Superior temporal gyrus (tissue), 1 donor: ENCODE measurements at regions not wholly inside any gene's neighbourhood (a gene's known extent, or its start where the extent isn't known, plus 50 kb on each side); places are given as distances from the start of the nearest gene placed in this dataset.

Source experiments
- DNase-seq: peaks from one replicate; pipeline ENCODE4 v3.0.0-alpha.2; 2016; ENCODE audit errors: extremely low spot score

DNA sequence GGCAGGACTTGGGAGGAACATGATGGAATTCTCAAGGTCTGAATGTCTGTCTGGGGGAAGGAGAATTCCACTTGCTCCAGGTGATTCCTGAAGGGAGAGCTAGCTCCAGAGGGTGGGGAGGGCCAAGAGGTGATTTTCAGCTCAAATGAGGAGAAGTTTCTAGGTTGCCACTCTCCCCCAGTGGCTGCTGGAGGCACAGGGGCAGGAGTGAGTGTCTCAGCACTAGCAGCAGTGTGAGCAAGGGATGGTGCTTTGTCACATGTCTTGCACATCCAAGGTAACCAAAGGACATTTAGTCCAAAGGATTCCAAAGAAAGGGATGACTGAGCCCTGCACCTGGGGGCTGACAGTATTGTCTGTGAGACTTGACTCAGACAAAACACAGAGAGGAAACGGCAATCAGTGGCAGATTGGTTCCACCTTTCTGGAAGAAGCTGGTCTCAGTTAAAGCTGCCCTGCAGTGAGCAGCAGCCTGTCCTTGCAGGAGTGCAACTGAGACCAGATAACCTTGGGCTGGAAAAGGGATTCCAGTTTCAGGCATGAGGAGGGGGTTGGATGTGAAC is 51.2 kb upstream of the PCBD1 start:
- no peak for DNase-seq

- DNase-seq = no peak
Measured at GRCh38 chr10:70940834-70941568, 52.6 kb upstream of the PCBD1 start.

DNA sequence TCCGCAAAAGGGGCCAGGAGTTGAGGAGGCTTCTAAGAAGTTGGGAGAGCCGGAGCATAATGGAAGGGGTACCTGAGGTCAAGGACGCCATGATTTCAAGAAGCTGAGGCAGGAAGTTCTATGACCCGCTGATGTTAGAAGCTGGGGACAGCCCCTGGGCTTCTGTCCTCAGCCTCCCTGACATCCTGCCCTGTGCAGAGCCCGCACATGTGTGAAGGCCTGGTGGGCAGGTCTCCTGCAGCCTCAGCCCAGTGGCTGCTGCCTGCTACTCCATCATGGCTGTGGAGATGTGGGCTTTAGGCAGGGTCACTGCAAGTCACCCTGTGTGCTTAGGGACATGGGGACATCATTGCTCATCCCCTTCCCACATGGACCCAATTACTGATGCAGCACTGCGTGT is 53.8 kb upstream of the PCBD1 start:
- DNase-seq = no peak

DNA sequence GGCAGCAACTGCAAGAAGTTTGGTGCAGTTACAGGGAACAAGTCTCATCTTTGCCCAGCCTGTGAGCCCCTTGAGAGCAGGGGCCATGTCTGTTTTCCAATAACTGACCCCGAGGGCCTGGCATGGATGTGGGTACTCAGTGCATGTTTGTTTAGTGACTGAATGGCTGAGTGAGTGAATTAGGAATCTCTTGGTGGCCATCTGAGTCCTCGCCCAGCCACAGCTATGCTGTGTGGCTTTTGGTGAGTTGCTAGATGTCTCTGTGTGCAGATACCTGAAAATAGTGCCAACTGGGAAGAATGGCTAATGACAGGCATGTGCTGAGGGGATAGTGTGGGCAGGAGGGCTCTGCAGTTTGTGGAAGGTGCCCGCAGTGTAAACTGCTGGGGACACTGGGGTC is 54.4 kb upstream of the PCBD1 start:
- no peak for DNase-seq

GRCh38 chr10:70943249-70943648 is 54.9 kb upstream of the PCBD1 start:
- no peak for DNase-seq

- no peak for DNase-seq
Measured at GRCh38 chr10:70943841-70944466, 55.6 kb upstream of the PCBD1 start.

- DNase-seq = no peak
Measured at GRCh38 chr10:70950037-70950436, 61.7 kb upstream of the PCBD1 start.

- DNase-seq = no peak
Measured at GRCh38 chr10:70950801-70951200, 62.4 kb upstream of the PCBD1 start.

DNA sequence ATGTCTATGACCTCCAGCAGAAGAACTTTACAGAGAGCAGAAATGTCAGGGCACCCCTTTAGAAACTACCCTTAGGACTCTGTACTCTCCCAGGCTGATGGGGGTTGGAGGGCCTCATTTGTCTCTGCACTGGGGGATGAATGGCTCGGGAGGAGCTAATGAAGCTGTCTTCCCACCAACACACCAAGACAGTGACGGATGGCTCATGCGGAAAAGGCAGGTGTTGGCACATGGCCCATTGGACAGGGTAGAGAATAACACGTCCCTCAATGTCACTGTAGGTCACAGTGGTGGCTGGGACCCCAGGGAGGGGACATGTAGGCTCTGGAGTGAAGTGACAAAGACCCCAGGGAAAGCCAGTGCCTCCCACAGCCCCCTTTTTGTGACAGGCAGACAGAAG is 64.0 kb upstream of the PCBD1 start:
- DNase-seq = no peak

- no peak for DNase-seq
Measured at GRCh38 chr10:70952921-70953320, 64.6 kb upstream of the PCBD1 start.

- DNase-seq = no peak
Measured at GRCh38 chr10:70954381-70955176, 66.2 kb upstream of the PCBD1 start.

- DNase-seq = no peak
Measured at GRCh38 chr10:70956029-70956759, 67.8 kb upstream of the PCBD1 start.

GRCh38 chr10:70958396-70958795 is 70.0 kb upstream of the PCBD1 start:
- DNase-seq = no peak

- no peak for DNase-seq
Measured at GRCh38 chr10:70960316-70960715, 72.0 kb upstream of the PCBD1 start.

DNA sequence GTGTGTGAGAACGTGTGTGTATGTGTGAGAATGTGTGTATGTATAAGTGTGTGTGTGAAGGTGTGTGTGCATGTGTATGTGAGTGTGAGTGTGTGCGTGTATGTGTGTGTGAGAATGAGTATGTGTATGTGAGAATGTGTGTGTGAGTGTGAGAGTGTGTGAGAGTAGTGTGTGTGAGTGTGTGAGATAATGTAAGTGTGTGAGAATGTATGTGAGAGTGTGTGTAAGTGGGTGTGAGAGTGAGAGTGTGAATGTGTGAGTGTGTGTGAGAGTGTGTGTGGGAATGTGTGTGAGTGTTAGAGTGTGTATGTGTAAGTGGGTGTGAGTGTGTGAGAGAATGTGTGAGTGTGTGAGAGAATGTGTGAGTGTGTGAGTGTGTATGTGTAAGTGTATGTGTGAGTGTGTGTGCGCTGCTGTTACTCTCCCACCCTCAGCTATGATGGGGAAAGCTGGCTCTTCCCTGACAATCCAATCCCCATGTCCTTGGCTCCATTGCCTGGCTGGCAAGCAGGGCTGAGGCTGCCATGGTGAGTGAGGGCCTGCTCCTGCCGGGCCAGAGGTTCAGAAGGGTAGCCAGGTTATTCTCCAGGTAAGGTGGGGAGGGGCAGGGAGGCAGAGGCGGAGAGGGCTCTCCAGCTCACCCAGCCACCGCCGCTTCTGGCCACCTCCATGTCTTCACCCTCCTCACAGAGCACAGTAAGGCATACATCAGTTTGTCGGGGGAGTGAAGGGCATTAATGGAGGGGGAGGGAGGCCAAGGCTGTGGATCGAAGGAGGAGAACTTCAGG is 72.6 kb upstream of the PCBD1 start:
- no peak for DNase-seq

- no peak for DNase-seq
Measured at GRCh38 chr10:70962686-70963085, 74.3 kb upstream of the PCBD1 start.

GRCh38 chr10:70963271-70963670 is 74.9 kb upstream of the PCBD1 start:
- no peak for DNase-seq

- DNase-seq = no peak
Measured at GRCh38 chr10:70964245-70964644, 75.9 kb upstream of the PCBD1 start.

DNA sequence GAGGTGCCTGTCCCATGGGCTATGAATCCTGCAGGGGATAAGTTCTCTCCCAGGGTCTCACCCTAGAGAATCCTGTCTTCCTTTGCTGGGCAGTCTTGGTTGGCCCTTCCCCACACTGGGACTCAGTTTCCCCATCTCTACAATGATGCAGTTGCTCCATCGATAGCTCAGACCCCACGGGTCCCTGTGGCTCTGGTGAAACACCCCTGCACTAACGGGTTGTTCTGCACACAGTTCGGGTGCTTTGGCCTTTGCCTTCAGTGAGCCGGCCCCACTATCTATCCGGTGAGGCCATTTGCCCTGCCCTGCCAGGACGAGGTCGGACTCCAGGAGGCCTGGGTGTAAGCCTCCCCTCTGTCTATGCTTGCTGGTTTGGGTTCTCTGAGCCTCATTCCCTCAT is 76.5 kb upstream of the PCBD1 start:
- no peak for DNase-seq

DNA sequence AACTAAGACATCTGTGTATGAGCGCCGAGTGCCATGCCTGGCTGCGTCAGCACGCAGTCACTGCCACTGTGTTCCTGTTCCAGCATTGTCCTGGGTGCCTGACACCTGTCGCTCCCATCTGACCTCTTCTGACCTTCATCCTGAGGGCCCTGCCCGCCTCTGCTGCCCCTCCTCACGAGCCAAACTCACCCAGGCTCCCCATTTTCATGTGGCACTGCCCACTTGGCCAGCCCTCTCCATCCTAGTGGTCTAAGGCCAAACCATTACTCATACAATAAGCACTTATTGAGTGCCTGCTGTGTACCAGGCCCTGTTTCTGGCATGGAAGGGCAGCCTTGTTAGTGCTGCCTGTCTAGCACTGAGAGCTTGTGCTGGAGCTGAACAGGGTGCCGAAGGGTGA is 77.2 kb upstream of the PCBD1 start:
- no peak for DNase-seq
